GM12864 (cell line): ENCODE measurements at regions not wholly inside any gene's neighbourhood (a gene's known extent, or its start where the extent isn't known, plus 50 kb on each side); places are given as distances from the start of the nearest gene placed in this dataset.

ENCODE experiments used
- DNase-seq: peaks from one replicate; pipeline ENCODE4 v3.0.0-alpha.2; 2011; ENCODE audit warnings: low read depth
- H3K4me3 ChIP-seq: 2 replicates; pipeline ENCODE4 v1.5.1; 2011; ENCODE audit warnings: mild to moderate bottlenecking, low read depth, low read length, control low read depth
- CTCF ChIP-seq: IDR thresholded peaks from 2 replicates; pipeline ENCODE4 v1.5.1; 2011; ENCODE audit warnings: low read depth, mild to moderate bottlenecking, moderate library complexity, low read length, control low read depth, inconsistent platforms; ENCODE audit errors: missing control alignments

- no peak for TF ChIP-seq CTCF
- no peak for DNase-seq
- no peak overlapping the region for H3K4me3 ChIP-seq
Measured at GRCh38 chr9:21570643-21571275, 88.6 kb upstream of the IFNE start.

GRCh38 chr9:21574261-21574660 is 92.1 kb upstream of the IFNE start:
- no peak for DNase-seq
- H3K4me3 ChIP-seq = no peak overlapping the region
- TF ChIP-seq CTCF = no peak

GRCh38 chr9:21576331-21577189 is 94.4 kb upstream of the IFNE start:
- no peak for TF ChIP-seq CTCF
- H3K4me3 ChIP-seq = no peak overlapping the region
- no peak for DNase-seq

- no peak overlapping the region for H3K4me3 ChIP-seq
- no peak for TF ChIP-seq CTCF
- DNase-seq = no peak
Measured at GRCh38 chr9:21579247-21579671, 97.1 kb upstream of the IFNE start.

GRCh38 chr9:21579743-21580142 is 97.6 kb upstream of the IFNE start:
- DNase-seq = no peak
- no peak overlapping the region for H3K4me3 ChIP-seq

GRCh38 chr9:21580636-21581378 is 98.7 kb upstream of the IFNE start:
- no peak for DNase-seq
- TF ChIP-seq CTCF = no peak

More at GRCh38 chr9:21579743-21580142, 97.6 kb upstream of the IFNE start:
- TF ChIP-seq CTCF = no peak

More at GRCh38 chr9:21580636-21581378, 98.7 kb upstream of the IFNE start:
- H3K4me3 ChIP-seq = no peak overlapping the region
